Retina (tissue), 1 donor: ENCODE measurements at regions not wholly inside any gene's neighbourhood (a gene's known extent, or its start where the extent isn't known, plus 50 kb on each side); places are given as distances from the start of the nearest gene placed in this dataset.

Experiments used
- DNase-seq: peaks from one replicate; pipeline ENCODE4 v3.0.0-alpha.2; 2016

GRCh38 chr5:3393122-3393919, 202.3 kb upstream of the IRX1 start:
- DNase-seq, result no peak

GRCh38 chr5:3392306-3392939, 203.2 kb upstream of the IRX1 start:
- DNase-seq, result no peak

DNA sequence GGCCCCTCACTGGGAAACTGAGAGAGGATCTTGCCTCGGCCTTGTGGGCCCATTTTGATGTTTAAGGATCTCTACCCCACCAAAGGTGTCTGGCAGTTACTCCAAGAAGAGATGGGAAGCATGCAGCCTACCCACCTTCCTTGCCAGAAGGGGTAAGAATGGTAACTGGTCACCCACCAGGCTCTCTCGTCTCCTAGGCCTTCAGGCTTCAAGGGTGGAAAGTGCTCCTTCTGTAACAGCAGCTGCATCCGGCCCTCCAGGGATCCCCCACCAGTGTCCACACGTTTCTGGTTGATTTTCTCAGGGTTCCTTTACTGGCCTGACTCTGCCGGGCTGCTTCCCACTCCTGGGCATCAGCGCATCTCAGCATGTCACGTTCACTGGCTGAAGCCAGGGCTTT, 204.4 kb upstream of the IRX1 start:
- no peak for DNase-seq

DNA sequence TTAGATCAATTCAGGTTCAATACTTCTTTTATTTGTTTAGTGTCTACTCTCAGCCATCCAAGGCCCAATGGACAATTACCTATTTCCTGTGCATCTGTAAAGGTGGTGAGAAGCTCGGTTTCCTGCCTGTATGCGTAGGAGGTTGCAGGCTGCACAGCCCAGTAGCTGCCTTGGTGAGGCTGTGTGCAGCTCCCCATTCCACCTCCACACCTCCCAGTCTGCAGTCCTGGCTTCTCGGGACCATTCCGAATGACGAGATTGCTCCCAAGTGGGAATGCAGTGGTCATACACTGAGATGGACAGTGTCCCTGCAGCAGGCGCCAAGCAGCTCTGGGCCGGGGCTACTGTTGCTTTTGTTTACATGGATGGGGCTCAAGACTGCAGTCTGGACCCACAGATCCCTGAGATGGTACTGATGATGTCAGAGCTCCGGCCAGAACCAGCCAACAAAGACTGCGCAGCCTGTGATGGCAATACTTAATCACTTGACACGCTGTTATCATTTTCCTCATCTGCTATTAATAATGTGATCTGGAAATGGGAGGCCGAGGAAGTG, 206.1 kb upstream of the IRX1 start:
- DNase-seq, result no peak

DNA sequence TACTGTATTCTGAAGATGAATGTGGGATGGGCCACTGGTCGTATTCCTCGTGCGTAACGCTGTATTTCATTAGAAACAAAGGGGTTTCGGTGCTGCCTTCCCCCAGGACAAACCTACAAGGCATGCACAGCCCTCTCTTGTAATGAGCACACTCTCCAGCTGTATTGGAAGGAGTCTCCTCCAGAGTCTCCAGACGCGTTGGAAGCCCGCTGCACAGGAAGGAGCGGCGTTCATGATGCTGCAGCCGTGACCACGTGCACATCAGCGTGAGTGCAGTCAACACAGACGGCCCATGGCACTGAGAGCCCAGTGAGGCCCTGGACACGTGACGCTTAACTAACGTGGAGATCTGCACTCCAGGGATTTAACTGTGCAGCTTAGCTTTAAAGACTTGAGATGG, 209.0 kb upstream of the IRX1 start:
- peak; percentile 63 for DNase-seq

GRCh38 chr5:3385991-3386519, 209.6 kb upstream of the IRX1 start:
- DNase-seq, result peak; percentile 65

GRCh38 chr5:3384531-3384930, 211.1 kb upstream of the IRX1 start:
- DNase-seq, result no peak

DNA sequence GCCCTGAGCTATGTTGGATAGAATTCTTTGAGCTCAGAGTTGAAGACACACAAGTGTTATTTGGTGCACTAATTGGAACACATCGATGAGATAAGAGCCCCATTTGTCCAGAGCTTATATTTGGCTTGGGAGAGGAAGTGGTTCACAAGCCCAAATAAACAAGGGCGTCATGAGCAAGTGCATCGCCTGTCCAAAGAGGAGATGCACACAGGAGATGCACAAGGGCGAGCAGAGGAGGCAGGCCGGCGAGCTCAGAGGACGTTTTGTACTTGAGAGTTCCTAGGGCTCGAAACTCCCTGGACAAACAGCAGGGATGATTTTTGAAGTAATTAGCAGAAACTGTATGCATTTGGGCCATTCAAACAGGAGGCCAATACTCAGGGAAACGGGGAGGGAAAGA, 212.8 kb upstream of the IRX1 start:
- DNase-seq, result no peak

DNA sequence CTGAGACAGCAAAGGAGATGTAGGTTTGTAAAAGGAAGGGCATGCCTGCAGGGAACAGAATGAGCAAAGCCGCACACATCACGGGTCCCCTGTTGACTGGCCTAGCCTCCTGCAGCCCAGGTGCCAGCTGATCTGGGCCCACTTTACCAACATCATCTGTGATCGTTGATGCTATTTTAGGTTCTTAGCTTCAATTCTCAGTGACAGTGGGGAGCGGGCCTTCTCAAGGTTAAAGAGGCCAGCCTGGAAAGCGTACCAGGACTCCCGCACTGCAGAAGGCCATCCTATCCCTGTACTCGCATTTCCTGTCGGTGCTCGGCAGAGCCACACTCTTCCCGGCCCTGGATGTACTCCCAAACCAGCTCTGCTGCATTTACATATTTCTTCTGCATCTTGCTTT, 213.5 kb upstream of the IRX1 start:
- DNase-seq, result no peak

- DNase-seq, result no peak
Observed at GRCh38 chr5:3381206-3381825, 214.3 kb upstream of the IRX1 start.

DNA sequence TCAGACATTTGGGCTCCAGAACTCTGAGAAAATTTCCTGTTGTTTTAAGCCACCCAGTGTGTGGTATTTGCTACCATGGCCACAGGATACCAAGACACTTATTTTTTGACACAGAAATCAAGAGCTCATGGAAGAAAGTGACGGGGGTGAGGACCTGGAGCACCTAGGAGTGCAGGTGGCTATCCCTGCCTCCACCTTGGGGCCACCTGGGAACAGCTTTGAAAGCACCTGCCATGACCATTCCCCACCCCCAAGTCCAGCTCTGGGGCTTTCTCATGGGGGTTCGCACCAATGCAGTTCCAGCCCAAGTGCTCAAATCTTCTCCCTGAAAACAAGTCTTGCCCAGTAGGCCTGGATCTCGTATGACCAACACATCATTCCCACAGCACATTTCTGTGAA, 214.9 kb upstream of the IRX1 start:
- DNase-seq, result no peak

- DNase-seq, result no peak
Observed at GRCh38 chr5:3377831-3378230, 217.8 kb upstream of the IRX1 start.

- DNase-seq, result no peak
Observed at GRCh38 chr5:3377176-3377575, 218.5 kb upstream of the IRX1 start.

GRCh38 chr5:3376611-3377010, 219.0 kb upstream of the IRX1 start:
- no peak for DNase-seq

DNA sequence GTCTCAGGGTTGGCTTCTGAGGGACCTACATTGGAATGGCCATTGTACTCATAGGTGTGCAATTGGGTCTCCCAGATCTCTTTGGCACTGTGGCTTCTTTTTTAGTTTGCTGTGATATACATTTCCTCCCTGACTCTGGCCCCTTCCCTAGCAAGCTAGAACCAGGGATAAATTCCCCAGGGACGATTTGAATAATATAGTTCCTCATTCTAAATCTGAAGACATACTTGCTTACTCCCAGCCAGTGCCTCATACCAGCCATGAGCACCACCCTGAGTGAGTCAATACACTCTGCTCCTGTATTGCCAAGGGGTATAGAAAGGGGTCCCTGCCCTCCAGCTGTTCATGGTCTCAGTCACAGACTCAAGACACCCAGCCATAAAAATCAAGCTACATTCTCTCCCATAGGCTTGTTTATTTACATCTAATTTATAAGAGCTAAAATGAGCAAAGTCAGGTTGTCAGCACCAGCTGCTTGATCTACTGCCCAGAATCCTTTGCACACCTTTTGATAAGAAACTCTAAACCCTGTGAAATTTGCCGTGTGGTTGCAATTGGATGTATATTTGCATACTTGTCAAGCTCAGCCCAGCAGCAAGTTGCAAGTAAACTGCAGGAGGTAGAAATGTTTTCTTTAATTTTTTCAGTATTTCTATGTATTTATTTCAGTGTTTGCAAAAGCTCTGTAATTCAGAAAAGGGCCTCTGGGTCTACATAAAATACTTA, 219.9 kb upstream of the IRX1 start:
- no peak for DNase-seq

DNA sequence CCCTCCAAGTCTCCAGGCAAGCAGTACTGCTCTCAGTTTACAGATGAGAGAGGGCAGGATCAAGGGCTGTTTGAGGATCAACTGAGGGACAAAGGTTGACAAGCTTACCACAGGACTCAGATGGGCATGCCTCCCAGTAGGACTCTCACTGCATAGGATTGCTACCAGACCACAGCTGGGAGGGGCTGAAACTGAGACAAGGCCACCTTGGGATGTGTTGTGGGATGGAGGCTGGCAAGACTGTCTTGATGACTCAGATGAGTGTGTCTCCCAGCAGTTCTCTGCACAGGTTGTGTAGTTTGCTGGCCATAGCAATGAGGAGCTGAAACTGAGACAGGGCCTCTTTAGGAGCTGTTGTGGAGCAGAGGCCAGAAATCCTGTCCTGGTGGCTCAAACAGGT, 222.2 kb upstream of the IRX1 start:
- no peak for DNase-seq

DNA sequence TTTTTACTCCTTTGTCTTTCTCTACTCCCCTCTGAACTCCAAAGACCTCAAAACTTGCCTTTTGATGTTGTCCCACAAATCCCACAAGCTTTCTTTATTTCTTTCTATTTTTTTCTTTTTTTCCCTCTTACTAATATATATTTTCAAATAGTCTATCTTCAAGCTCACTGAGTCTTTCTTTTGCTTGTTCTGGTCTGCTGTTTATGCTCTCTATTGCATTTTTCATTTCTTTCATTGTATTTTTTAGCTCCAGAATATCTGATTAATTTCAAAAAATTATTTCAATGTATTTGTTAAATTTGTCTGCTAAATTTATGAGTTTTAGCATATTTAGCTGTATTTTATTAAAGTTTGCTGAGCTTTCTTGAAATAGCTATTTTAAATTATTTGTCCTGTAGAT, 223.3 kb upstream of the IRX1 start:
- no peak for DNase-seq

DNA sequence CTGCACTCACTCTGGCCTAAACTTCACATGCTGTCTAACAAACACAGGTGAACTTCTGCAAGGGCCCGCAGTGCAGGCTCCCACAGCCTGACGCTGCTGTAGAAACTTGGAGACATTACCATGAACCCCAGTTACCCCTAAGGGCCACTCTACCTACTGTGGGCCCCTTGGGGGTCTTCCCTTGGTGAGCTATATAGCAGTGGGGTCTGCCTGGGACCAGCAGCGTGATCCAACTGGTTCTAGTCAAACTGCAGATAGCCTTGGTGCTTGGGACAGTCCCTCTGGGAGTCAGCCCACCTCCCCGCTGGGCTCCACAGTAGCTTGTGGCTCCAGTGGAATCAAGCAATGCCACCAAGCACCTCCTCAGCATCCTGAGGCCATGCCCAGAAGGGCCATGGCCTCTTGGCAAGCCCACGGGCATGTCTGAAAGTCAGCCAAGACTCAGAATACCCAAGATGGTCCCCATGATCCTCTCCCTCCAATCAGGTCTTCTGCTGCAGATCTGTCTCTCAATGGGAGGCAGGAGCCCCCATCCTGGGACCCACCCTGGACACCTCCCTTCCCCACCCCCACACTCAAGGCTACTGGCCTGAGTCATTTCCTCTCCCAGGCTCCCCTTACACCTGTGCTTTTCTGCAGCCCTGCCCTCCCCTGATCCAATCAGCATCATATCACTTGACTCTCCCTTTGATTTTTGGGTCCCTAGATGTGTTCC, 230.0 kb upstream of the IRX1 start:
- no peak for DNase-seq

- no peak for DNase-seq
Observed at GRCh38 chr5:3364941-3365340, 230.7 kb upstream of the IRX1 start.

- no peak for DNase-seq
Observed at GRCh38 chr5:3364433-3364832, 231.2 kb upstream of the IRX1 start.

DNA sequence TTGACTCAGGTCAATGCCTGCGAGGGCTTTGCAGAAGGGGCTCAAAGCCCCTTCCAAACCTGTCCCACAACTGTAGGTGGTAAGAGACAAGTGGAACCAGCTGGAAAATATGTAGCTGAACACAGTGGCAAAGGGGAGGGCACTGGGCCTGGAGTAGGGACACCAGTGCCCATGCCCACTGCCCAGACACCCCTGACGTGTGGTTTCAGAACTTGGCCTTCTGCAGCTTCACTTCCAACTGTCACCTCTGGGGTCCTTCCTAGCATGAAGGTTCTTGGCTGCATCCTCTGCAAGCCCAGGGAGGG, 233.1 kb upstream of the IRX1 start:
- DNase-seq, result no peak

- DNase-seq, result no peak
Observed at GRCh38 chr5:3361811-3362605, 233.6 kb upstream of the IRX1 start.
